GM06990 (cell line): ENCODE measurements at regions not wholly inside any gene's neighbourhood (a gene's known extent, or its start where the extent isn't known, plus 50 kb on each side); places are given as distances from the start of the nearest gene placed in this dataset.

ENCODE experiments used
- DNase-seq: peaks from one replicate; pipeline ENCODE4 v3.0.0-alpha.2; 2011; ENCODE audit not compliant: insufficient read length; ENCODE audit errors: extremely low read depth
- H3K27me3 ChIP-seq: replicated peaks from 2 replicates; pipeline ENCODE4 v1.6.0; 2011; ENCODE audit warnings: low read length; ENCODE audit not compliant: control insufficient read depth, insufficient read depth
- H3K36me3 ChIP-seq: 2 replicates; pipeline ENCODE4 v1.5.1; 2011; ENCODE audit warnings: low read length; ENCODE audit not compliant: control insufficient read depth, insufficient read depth
- H3K4me3 ChIP-seq: replicated peaks from 2 replicates; pipeline ENCODE4 v1.5.1; 2011; ENCODE audit warnings: low read depth, mild to moderate bottlenecking, control low read depth, low read length
- TF ChIP-seq, protein P1 (sequence below): IDR thresholded peaks from 2 replicates; pipeline ENCODE4 v1.5.1; 2011; ENCODE audit warnings: low read length, control low read depth, mild to moderate bottlenecking, inconsistent platforms; ENCODE audit not compliant: insufficient read depth, poor library complexity, severe bottlenecking

GRCh38 chr2:5530011-5530696 is 162.0 kb upstream of the SOX11 start:
- TF ChIP-seq, protein P1, sequence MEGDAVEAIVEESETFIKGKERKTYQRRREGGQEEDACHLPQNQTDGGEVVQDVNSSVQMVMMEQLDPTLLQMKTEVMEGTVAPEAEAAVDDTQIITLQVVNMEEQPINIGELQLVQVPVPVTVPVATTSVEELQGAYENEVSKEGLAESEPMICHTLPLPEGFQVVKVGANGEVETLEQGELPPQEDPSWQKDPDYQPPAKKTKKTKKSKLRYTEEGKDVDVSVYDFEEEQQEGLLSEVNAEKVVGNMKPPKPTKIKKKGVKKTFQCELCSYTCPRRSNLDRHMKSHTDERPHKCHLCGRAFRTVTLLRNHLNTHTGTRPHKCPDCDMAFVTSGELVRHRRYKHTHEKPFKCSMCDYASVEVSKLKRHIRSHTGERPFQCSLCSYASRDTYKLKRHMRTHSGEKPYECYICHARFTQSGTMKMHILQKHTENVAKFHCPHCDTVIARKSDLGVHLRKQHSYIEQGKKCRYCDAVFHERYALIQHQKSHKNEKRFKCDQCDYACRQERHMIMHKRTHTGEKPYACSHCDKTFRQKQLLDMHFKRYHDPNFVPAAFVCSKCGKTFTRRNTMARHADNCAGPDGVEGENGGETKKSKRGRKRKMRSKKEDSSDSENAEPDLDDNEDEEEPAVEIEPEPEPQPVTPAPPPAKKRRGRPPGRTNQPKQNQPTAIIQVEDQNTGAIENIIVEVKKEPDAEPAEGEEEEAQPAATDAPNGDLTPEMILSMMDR = no peak
- Histone ChIP-seq H3K4me3 (no peak overlapping the region), H3K36me3 (no peaks in the 10 kb centered on the region), H3K27me3 (no peaks in the 10 kb centered on the region)
- DNase-seq = no peak

GRCh38 chr2:5535301-5535700 is 156.9 kb upstream of the SOX11 start:
- Histone ChIP-seq H3K36me3 (no peaks in the 10 kb centered on the region), H3K4me3 (no peak overlapping the region), H3K27me3 (no peaks in the 10 kb centered on the region)
- no peak for DNase-seq
- TF ChIP-seq, protein P1 = no peak

GRCh38 chr2:5537180-5537688 is 154.9 kb upstream of the SOX11 start:
- no peak for DNase-seq
- no peaks in the 10 kb centered on the region for H3K36me3 ChIP-seq
- H3K27me3 ChIP-seq = no peaks in the 10 kb centered on the region
- H3K4me3 ChIP-seq = no peak overlapping the region
- TF ChIP-seq, protein P1 = no peak

DNA sequence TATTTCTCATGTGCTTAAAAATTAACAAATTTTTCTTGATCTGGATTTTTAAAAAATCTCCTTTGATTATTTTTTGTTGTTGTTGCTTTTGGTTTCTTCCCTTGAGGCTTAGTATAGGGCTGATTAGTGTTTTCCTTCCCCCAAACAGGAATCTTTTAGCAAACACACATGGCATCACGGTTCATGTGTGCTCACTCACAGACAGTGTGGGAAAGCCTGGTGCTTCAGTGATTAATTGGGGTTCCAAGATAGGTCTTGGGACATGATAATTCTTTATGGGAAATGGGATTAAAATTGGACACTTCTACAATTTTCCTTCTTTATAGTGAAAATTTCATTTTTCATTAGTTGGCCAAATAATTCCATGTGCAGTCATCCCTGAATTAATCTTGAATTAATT is 153.9 kb upstream of the SOX11 start:
- Histone ChIP-seq H3K27me3 (no peaks in the 10 kb centered on the region), H3K36me3 (no peaks in the 10 kb centered on the region), H3K4me3 (no peak overlapping the region)
- DNase-seq = no peak
- TF ChIP-seq, protein P1 = no peak

DNA sequence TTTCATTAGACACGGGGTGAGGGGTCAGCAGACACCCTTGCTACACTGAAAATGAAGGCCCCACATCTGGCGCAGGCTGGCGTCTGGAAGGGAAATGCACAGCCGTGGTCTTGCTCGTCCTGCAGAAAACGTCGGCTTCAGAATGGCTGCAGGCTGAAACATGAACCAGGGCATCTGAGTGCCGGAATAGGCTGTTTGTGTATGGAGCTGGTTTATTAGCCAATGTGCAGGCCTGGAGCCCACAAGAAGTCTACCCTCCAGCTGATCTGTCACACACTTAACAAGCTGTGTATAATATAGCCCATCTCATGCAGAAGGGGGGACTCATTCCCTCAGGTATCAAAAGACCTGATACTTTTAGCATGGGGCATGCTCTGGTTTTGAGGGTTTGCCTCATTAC is 153.4 kb upstream of the SOX11 start:
- no peaks in the 10 kb centered on the region for H3K27me3 ChIP-seq
- TF ChIP-seq, protein P1 = no peak
- H3K4me3 ChIP-seq = no peak overlapping the region

More for the DNA sequence above, 153.4 kb upstream of the SOX11 start:
- H3K36me3 ChIP-seq = no peaks in the 10 kb centered on the region
- no peak for DNase-seq
